NK-92 treated with Interleukin-12 subunit alpha and Interleukin-12 subunit beta, amount 100 ng/mL, for 24 hours (cell line): ENCODE measurements at regions not wholly inside any gene's neighbourhood (a gene's known extent, or its start where the extent isn't known, plus 50 kb on each side); places are given as distances from the start of the nearest gene placed in this dataset.
"Not testable (repeated sequence)": the region's sequence is repeated elsewhere in the genome, so short reads cannot be mapped to it uniquely, and the experiment has no call there.

Experiments used
- DNase-seq: peaks from one replicate; lab custom pipeline; 2025; lab: John Stamatoyannopoulos, UW

- DNase-seq, result not testable (repeated sequence)
These were observed 183.7 kb upstream of the AKAP13 start for GRCh38 chr15:85196697-85197096.

GRCh38 chr15:85197582-85197981 lies 182.8 kb upstream of the AKAP13 start:
- not testable (repeated sequence) for DNase-seq

GRCh38 chr15:85198432-85198831 lies 182.0 kb upstream of the AKAP13 start:
- DNase-seq, result not testable (repeated sequence)

GRCh38 chr15:85200215-85200614 lies 180.2 kb upstream of the AKAP13 start:
- not testable (repeated sequence) for DNase-seq

- not testable (repeated sequence) for DNase-seq
These were observed 179.1 kb upstream of the AKAP13 start for GRCh38 chr15:85201118-85201793.

- not testable (repeated sequence) for DNase-seq
These were observed 175.9 kb upstream of the AKAP13 start for GRCh38 chr15:85204481-85204880.

- DNase-seq, result not testable (repeated sequence)
These were observed 146.5 kb upstream of the AKAP13 start for GRCh38 chr15:85233791-85234325.

- not testable (repeated sequence) for DNase-seq
These were observed 145.8 kb upstream of the AKAP13 start for GRCh38 chr15:85234450-85235196.

- DNase-seq, result not testable (repeated sequence)
These were observed 136.3 kb upstream of the AKAP13 start for GRCh38 chr15:85244056-85244455.

- DNase-seq, result not testable (repeated sequence)
These were observed 129.4 kb upstream of the AKAP13 start for GRCh38 chr15:85250938-85251542.

GRCh38 chr15:85253196-85253915 lies 127.0 kb upstream of the AKAP13 start:
- DNase-seq, result not testable (repeated sequence)

GRCh38 chr15:85254961-85255360 lies 125.4 kb upstream of the AKAP13 start:
- not testable (repeated sequence) for DNase-seq

GRCh38 chr15:85255502-85255901 lies 124.9 kb upstream of the AKAP13 start:
- DNase-seq, result not testable (repeated sequence)

GRCh38 chr15:85256009-85256997 lies 124.1 kb upstream of the AKAP13 start:
- not testable (repeated sequence) for DNase-seq

GRCh38 chr15:85258062-85258445 lies 122.3 kb upstream of the AKAP13 start:
- not testable (repeated sequence) for DNase-seq

GRCh38 chr15:85258559-85259209 lies 121.7 kb upstream of the AKAP13 start:
- DNase-seq, result not testable (repeated sequence)

- not testable (repeated sequence) for DNase-seq
These were observed 119.9 kb upstream of the AKAP13 start for GRCh38 chr15:85260526-85260925.

- DNase-seq, result not testable (repeated sequence)
These were observed 117.8 kb upstream of the AKAP13 start for GRCh38 chr15:85262461-85263055.

- DNase-seq, result not testable (repeated sequence)
These were observed 116.5 kb upstream of the AKAP13 start for GRCh38 chr15:85263842-85264440.
